WTC11 (cell line): ENCODE measurements at regions not wholly inside any gene's neighbourhood (a gene's known extent, or its start where the extent isn't known, plus 50 kb on each side); places are given as distances from the start of the nearest gene placed in this dataset.

Experiments
- ATAC-seq: fragments of 200-7000 bp; cut with Tn5 transposase; 2 replicates; pipeline ENCODE4 v1.10.0; 2021; ENCODE audit warnings: mild to moderate bottlenecking, moderate library complexity
- CTCF ChIA-PET: fragments of 300-600 bp; sonication (Branson Sonifier 250); formaldehyde crosslinking; loops from one replicate; lab custom pipeline; 2021; ENCODE audit warnings: antibody characterized with exemption; lab: Charles Lee
- POLR2A ChIA-PET: fragments of 350-600 bp; sonication (Branson Sonifier 250); formaldehyde crosslinking; loops from one replicate; lab custom pipeline; 2021; ENCODE audit warnings: antibody characterized with exemption; lab: Charles Lee
- DNase-seq: peaks from one replicate; pipeline ENCODE4 v3.0.0; 2021; ENCODE audit warnings: low spot score
- H3K27ac Mint-ChIP-seq: 2 replicates; pipeline ENCODE4 v1.8.0; 2021; ENCODE audit warnings: mixed read lengths
- H3K27me3 Mint-ChIP-seq: 2 replicates; pipeline ENCODE4 v1.8.0; 2021; ENCODE audit warnings: low read depth, mild to moderate bottlenecking, moderate library complexity, mixed read lengths
- H3K36me3 Mint-ChIP-seq: 2 replicates; pipeline ENCODE4 v1.8.0; 2021; ENCODE audit warnings: mixed read lengths
- H3K4me1 Mint-ChIP-seq: 2 replicates; pipeline ENCODE4 v1.8.0; 2022; ENCODE audit warnings: mixed read lengths
- H3K4me3 Mint-ChIP-seq: 2 replicates; pipeline ENCODE4 v1.8.0; 2021; ENCODE audit warnings: mild to moderate bottlenecking, moderate library complexity, mixed read lengths
- H3K9me3 Mint-ChIP-seq: 2 replicates; pipeline ENCODE4 v1.8.0; 2021; ENCODE audit warnings: mixed read lengths
- CREB1 ChIP-seq: sonication (generic); formaldehyde crosslinking; IDR thresholded peaks from 2 replicates; pipeline ENCODE4 v1.8.0; 2023; ENCODE audit warnings: mild to moderate bottlenecking, missing genetic modification reagents
- FOXJ3 ChIP-seq: sonication (generic); formaldehyde crosslinking; IDR thresholded peaks from 2 replicates; pipeline ENCODE4 v1.9.0; 2021; ENCODE audit warnings: missing genetic modification reagents, mild to moderate bottlenecking, borderline replicate concordance
- FOXP1 ChIP-seq: sonication (generic); formaldehyde crosslinking; IDR thresholded peaks from 2 replicates; pipeline ENCODE4 v1.8.0; 2022; ENCODE audit warnings: missing genetic modification reagents, mild to moderate bottlenecking, moderate library complexity, borderline replicate concordance
- GTF2I ChIP-seq: fragments of 250-450 bp; sonication (Bioruptor Pico); conservative IDR thresholded peaks from 2 replicates; pipeline ENCODE4 v1.4.0; 2021; ENCODE audit warnings: mild to moderate bottlenecking
- JUN ChIP-seq: sonication (generic); formaldehyde crosslinking; IDR thresholded peaks from 2 replicates; pipeline ENCODE4 v1.8.0; 2023; ENCODE audit warnings: mild to moderate bottlenecking, missing genetic modification reagents
- NFE2L1 ChIP-seq: sonication (generic); formaldehyde crosslinking; IDR thresholded peaks from 2 replicates; pipeline ENCODE4 v1.8.1; 2023; ENCODE audit warnings: missing genetic modification reagents
- NFYB ChIP-seq: sonication (generic); formaldehyde crosslinking; conservative IDR thresholded peaks from 2 replicates; pipeline ENCODE4 v1.8.0; 2022; ENCODE audit warnings: low read depth, missing genetic modification reagents
- NR2C2 ChIP-seq: sonication (generic); formaldehyde crosslinking; IDR thresholded peaks from 2 replicates; pipeline ENCODE4 v1.8.0; 2022; ENCODE audit warnings: mild to moderate bottlenecking, missing genetic modification reagents
- SMAD4 ChIP-seq: sonication (generic); formaldehyde crosslinking; IDR thresholded peaks from 2 replicates; pipeline ENCODE4 v1.8.0; 2022; ENCODE audit warnings: mild to moderate bottlenecking, missing genetic modification reagents
- SP1 ChIP-seq: sonication (generic); formaldehyde crosslinking; conservative IDR thresholded peaks from 2 replicates; pipeline ENCODE4 v1.8.1; 2022; ENCODE audit warnings: missing genetic modification reagents
- TF ChIP-seq, protein P1 (sequence below): sonication (generic); formaldehyde crosslinking; IDR thresholded peaks from 2 replicates; pipeline ENCODE4 v1.8.1; 2023; ENCODE audit warnings: mild to moderate bottlenecking, missing genetic modification reagents, moderate library complexity
- TF ChIP-seq, protein P2 (sequence below): sonication (generic); formaldehyde crosslinking; IDR thresholded peaks from 2 replicates; pipeline ENCODE4 v1.8.0; 2022; ENCODE audit warnings: mild to moderate bottlenecking, missing genetic modification reagents
- TF ChIP-seq, protein P3 (sequence below): sonication (generic); formaldehyde crosslinking; IDR thresholded peaks from 2 replicates; pipeline ENCODE4 v1.8.1; 2023; ENCODE audit warnings: mild to moderate bottlenecking, missing genetic modification reagents, borderline replicate concordance
- TF ChIP-seq, protein P4 (sequence below): fragments of 250-450 bp; sonication (Bioruptor Pico); IDR thresholded peaks from 2 replicates; pipeline ENCODE4 v1.9.0; 2021; ENCODE audit warnings: moderate library complexity, mild to moderate bottlenecking, inconsistent platforms, borderline replicate concordance
- TF ChIP-seq, protein P5 (sequence below): fragments of 250-450 bp; sonication (Bioruptor Pico); IDR thresholded peaks from 2 replicates; pipeline ENCODE4 v1.8.0; 2021; ENCODE audit warnings: mild to moderate bottlenecking
- TF ChIP-seq, protein P6 (sequence below): sonication (generic); formaldehyde crosslinking; IDR thresholded peaks from 2 replicates; pipeline ENCODE4 v1.8.1; 2022; ENCODE audit warnings: missing genetic modification reagents, borderline replicate concordance
- TF ChIP-seq, protein P7 (sequence below): sonication (generic); formaldehyde crosslinking; IDR thresholded peaks from 2 replicates; pipeline ENCODE4 v1.8.1; 2023; ENCODE audit warnings: mild to moderate bottlenecking, missing genetic modification reagents
- TF ChIP-seq, protein P8 (sequence below): fragments of 250-450 bp; sonication (Bioruptor Pico); IDR thresholded peaks from 2 replicates; pipeline ENCODE4 v1.9.0; 2021; ENCODE audit warnings: mild to moderate bottlenecking
- TF ChIP-seq, protein P9 (sequence below): sonication (generic); formaldehyde crosslinking; IDR thresholded peaks from 2 replicates; pipeline ENCODE4 v1.8.1; 2022; ENCODE audit warnings: low read depth, missing genetic modification reagents, borderline replicate concordance

DNA sequence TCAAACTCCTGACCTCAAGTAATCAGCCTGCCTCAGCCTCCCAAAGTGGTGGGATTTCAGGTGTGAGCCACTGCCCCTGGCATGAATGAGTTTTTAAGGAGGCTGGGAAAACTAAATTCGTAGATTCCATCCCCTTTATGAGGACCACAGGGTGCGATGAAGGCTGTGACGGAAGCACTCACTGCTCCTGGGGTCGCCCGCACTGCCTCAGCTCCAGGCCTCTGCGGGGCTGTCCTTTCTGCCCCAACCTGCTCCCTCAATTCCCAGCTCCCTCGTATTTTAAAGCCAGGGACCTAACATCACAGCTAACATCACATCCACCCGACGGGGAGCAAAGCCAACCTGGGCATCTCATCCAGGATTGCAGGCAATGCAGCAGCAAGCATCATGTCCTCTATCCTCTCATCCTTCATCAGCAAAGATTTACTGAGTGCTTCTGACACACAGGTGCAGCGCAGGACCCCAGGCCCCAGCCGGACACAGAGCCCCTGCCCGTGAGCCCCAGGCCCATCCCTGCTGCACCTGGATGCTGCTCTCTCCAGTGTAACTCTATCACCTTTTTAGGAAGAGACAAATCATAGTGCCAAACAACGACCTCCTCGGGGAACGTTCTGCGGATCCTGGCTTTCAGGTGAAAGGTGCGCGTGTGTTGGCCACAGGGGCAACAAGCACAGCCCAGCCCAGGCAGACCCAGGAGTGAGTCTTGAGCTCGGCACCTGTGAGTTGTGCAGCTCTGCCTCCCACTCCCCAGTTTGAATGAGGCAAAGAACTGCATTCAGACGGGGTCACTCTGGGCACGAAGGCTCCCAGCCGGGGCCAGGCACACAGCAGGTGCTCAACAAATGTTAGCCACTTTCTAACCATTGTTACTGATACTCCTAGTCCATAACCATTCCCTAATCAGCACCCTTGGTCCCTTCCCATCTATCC lies 134.3 kb downstream of the CRYBB2 start (continued):
- TF ChIP-seq, protein P1, sequence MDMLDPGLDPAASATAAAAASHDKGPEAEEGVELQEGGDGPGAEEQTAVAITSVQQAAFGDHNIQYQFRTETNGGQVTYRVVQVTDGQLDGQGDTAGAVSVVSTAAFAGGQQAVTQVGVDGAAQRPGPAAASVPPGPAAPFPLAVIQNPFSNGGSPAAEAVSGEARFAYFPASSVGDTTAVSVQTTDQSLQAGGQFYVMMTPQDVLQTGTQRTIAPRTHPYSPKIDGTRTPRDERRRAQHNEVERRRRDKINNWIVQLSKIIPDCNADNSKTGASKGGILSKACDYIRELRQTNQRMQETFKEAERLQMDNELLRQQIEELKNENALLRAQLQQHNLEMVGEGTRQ (CRISPR knock-in tag): no peak
- TF ChIP-seq, protein P2, sequence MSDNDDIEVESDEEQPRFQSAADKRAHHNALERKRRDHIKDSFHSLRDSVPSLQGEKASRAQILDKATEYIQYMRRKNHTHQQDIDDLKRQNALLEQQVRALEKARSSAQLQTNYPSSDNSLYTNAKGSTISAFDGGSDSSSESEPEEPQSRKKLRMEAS (CRISPR knock-in tag): no peak

DNA sequence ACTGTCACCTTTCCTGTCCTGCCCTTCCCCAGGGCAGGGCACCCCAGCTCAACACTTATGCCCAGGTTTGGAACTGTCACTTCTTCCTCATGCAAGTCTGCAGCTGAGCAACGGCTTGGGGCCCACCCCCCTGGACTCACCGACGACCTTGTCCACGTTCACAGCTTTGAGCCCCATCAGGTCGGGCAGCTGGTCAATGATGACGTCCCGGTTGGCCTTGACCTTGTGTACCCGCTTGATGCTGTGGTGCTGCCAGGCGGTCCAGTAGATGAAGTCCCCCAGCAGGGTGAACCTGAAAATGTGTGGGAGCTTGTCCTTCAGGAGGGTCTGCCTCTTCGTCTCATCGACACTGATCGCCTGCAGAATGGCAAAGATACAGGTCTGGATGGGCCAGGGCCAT lies 135.0 kb downstream of the CRYBB2 start:
- TF ChIP-seq NFE2L1 (CRISPR knock-in tag) (no peak), NR2C2 (CRISPR knock-in tag) (no peak), CREB1 (CRISPR knock-in tag) (no peak), JUN (CRISPR knock-in tag) (no peak), SMAD4 (no peak), NFYB (no peak), FOXP1 (CRISPR knock-in tag) (no peak), SP1 (CRISPR knock-in tag) (no peak), FOXJ3 (CRISPR knock-in tag) (no peak), GTF2I (CRISPR knock-in tag) (no peak)
- TF ChIP-seq, protein P1 (CRISPR knock-in tag): no peak
- TF ChIP-seq, protein P3, sequence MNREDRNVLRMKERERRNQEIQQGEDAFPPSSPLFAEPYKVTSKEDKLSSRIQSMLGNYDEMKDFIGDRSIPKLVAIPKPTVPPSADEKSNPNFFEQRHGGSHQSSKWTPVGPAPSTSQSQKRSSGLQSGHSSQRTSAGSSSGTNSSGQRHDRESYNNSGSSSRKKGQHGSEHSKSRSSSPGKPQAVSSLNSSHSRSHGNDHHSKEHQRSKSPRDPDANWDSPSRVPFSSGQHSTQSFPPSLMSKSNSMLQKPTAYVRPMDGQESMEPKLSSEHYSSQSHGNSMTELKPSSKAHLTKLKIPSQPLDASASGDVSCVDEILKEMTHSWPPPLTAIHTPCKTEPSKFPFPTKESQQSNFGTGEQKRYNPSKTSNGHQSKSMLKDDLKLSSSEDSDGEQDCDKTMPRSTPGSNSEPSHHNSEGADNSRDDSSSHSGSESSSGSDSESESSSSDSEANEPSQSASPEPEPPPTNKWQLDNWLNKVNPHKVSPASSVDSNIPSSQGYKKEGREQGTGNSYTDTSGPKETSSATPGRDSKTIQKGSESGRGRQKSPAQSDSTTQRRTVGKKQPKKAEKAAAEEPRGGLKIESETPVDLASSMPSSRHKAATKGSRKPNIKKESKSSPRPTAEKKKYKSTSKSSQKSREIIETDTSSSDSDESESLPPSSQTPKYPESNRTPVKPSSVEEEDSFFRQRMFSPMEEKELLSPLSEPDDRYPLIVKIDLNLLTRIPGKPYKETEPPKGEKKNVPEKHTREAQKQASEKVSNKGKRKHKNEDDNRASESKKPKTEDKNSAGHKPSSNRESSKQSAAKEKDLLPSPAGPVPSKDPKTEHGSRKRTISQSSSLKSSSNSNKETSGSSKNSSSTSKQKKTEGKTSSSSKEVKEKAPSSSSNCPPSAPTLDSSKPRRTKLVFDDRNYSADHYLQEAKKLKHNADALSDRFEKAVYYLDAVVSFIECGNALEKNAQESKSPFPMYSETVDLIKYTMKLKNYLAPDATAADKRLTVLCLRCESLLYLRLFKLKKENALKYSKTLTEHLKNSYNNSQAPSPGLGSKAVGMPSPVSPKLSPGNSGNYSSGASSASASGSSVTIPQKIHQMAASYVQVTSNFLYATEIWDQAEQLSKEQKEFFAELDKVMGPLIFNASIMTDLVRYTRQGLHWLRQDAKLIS (CRISPR knock-in tag): no peak
- TF ChIP-seq, protein P4, sequence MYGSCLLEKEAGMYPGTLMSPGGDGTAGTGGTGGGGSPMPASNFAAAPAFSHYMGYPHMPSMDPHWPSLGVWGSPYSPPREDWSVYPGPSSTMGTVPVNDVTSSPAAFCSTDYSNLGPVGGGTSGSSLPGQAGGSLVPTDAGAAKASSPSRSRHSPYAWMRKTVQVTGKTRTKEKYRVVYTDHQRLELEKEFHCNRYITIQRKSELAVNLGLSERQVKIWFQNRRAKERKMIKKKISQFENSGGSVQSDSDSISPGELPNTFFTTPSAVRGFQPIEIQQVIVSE (CRISPR knock-in tag): no peak
- TF ChIP-seq, protein P5, sequence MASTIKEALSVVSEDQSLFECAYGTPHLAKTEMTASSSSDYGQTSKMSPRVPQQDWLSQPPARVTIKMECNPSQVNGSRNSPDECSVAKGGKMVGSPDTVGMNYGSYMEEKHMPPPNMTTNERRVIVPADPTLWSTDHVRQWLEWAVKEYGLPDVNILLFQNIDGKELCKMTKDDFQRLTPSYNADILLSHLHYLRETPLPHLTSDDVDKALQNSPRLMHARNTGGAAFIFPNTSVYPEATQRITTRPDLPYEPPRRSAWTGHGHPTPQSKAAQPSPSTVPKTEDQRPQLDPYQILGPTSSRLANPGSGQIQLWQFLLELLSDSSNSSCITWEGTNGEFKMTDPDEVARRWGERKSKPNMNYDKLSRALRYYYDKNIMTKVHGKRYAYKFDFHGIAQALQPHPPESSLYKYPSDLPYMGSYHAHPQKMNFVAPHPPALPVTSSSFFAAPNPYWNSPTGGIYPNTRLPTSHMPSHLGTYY (CRISPR knock-in tag): no peak
- H3K9me3 Mint-ChIP-seq: no peaks in the 10 kb centered on the region
- ATAC-seq (no peak), DNase-seq (no peak)
- H3K27me3 Mint-ChIP-seq: no peaks in the 10 kb centered on the region
- H3K27ac Mint-ChIP-seq: no peak overlapping the region
- H3K4me3 Mint-ChIP-seq: no peak overlapping the region
- ChIA-PET CTCF (no interaction called here), POLR2A (no interaction called here)
- no peaks in the 10 kb centered on the region for H3K4me1 Mint-ChIP-seq
- peaks cover 6% of the 10 kb centered on the region for H3K36me3 Mint-ChIP-seq

DNA sequence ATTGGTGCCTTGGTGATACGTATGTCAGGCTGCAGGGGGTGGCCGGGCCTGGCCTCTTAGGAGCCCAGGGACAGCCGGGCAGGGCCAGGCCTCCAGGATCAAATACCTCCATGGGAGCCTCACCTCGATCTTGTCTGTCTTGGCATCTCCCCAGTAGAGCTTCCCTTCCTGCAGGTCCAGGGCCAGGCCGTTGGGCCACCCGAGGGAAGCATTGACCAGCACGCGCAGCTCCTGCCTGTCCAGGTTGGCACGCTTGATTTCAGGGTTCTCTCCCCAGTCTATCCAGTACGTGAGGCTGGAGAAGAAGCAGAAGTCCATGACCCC lies 137.7 kb downstream of the CRYBB2 start:
- no peaks in the 10 kb centered on the region; the same call in 1 of the 2 replicates for H3K36me3 Mint-ChIP-seq
- no peaks in the 10 kb centered on the region for H3K4me1 Mint-ChIP-seq
- no peaks in the 10 kb centered on the region for H3K9me3 Mint-ChIP-seq
- CTCF ChIA-PET: no interaction called here
- DNase-seq (no peak), ATAC-seq (no peak)
- H3K4me3 Mint-ChIP-seq: no peak overlapping the region
- no peak overlapping the region for H3K27ac Mint-ChIP-seq
- H3K27me3 Mint-ChIP-seq: no peaks in the 10 kb centered on the region
- POLR2A ChIA-PET: no interaction called here
- TF ChIP-seq, protein P6, sequence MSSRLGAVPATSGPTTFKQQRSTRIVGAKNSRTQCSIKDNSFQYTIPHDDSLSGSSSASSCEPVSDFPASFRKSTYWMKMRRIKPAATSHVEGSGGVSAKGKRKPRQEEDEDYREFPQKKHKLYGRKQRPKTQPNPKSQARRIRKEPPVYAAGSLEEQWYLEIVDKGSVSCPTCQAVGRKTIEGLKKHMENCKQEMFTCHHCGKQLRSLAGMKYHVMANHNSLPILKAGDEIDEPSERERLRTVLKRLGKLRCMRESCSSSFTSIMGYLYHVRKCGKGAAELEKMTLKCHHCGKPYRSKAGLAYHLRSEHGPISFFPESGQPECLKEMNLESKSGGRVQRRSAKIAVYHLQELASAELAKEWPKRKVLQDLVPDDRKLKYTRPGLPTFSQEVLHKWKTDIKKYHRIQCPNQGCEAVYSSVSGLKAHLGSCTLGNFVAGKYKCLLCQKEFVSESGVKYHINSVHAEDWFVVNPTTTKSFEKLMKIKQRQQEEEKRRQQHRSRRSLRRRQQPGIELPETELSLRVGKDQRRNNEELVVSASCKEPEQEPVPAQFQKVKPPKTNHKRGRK: no peak
- TF ChIP-seq, protein P7, sequence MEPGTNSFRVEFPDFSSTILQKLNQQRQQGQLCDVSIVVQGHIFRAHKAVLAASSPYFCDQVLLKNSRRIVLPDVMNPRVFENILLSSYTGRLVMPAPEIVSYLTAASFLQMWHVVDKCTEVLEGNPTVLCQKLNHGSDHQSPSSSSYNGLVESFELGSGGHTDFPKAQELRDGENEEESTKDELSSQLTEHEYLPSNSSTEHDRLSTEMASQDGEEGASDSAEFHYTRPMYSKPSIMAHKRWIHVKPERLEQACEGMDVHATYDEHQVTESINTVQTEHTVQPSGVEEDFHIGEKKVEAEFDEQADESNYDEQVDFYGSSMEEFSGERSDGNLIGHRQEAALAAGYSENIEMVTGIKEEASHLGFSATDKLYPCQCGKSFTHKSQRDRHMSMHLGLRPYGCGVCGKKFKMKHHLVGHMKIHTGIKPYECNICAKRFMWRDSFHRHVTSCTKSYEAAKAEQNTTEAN (CRISPR knock-in tag): no peak
- TF ChIP-seq, protein P8, sequence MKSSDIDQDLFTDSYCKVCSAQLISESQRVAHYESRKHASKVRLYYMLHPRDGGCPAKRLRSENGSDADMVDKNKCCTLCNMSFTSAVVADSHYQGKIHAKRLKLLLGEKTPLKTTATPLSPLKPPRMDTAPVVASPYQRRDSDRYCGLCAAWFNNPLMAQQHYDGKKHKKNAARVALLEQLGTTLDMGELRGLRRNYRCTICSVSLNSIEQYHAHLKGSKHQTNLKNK (CRISPR knock-in tag): no peak
- TF ChIP-seq, protein P9, sequence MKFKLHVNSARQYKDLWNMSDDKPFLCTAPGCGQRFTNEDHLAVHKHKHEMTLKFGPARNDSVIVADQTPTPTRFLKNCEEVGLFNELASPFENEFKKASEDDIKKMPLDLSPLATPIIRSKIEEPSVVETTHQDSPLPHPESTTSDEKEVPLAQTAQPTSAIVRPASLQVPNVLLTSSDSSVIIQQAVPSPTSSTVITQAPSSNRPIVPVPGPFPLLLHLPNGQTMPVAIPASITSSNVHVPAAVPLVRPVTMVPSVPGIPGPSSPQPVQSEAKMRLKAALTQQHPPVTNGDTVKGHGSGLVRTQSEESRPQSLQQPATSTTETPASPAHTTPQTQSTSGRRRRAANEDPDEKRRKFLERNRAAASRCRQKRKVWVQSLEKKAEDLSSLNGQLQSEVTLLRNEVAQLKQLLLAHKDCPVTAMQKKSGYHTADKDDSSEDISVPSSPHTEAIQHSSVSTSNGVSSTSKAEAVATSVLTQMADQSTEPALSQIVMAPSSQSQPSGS: no peak
- TF ChIP-seq SP1 (CRISPR knock-in tag): no peak
